ENCODE measurements at regions not wholly inside any gene's neighbourhood (a gene's known extent, or its start where the extent isn't known, plus 50 kb on each side); places are given as distances from the start of the nearest gene placed in this dataset.

GRCh38 chrX:115467961-115468360 is 93.0 kb upstream of the PLS3 start:
- in situ Hi-C loops (cut with HindIII; ENCODE audit: low pct_unique_long_range_greater_than_20kb, low sequenced_read_pairs), result no loop called here
- DNase-seq (ENCODE audit: low read depth in 1 of 2, low spot score in 1 of 2), result no peak
- TF ChIP-seq JUND (IDR thresholded peaks at IDR 0.05; ENCODE audit: low read depth), result no peak

GRCh38 chrX:115472131-115472530 is 88.8 kb upstream of the PLS3 start:
- DNase-seq (ENCODE audit: low read depth in 1 of 2, low spot score in 1 of 2), result no peak
- no peak for TF ChIP-seq JUND (IDR thresholded peaks at IDR 0.05; ENCODE audit: low read depth)
- in situ Hi-C loops (cut with HindIII; ENCODE audit: low pct_unique_long_range_greater_than_20kb, low sequenced_read_pairs), result no loop called here

GRCh38 chrX:115486510-115486909 is 74.5 kb upstream of the PLS3 start:
- TF ChIP-seq JUND (IDR thresholded peaks at IDR 0.05; ENCODE audit: low read depth), result no peak
- DNase-seq (ENCODE audit: low read depth in 1 of 2, low spot score in 1 of 2), result no peak
- in situ Hi-C loops (cut with HindIII; ENCODE audit: low pct_unique_long_range_greater_than_20kb, low sequenced_read_pairs), result no loop called here

DNA sequence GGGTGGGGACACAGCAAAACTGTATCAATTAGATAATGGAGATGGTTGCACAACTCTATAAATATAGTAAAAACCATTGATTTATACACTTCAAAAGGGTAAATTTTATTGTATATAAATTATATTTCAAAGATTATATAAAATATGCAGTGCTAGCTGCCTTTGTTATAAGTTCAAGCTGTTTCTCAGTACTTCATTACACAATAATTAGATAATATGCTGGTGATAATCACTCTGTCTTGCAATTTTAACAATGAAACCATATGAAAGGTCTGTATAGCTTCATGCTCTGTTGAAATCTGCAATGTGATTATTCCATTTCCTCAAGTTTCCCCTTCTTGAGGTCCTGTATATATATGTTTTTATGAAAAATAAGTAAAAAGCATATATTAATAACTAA is 73.4 kb upstream of the PLS3 start:
- no peak for DNase-seq (ENCODE audit: low read depth in 1 of 2, low spot score in 1 of 2)
- in situ Hi-C loops (cut with HindIII; ENCODE audit: low pct_unique_long_range_greater_than_20kb, low sequenced_read_pairs), result no loop called here
- TF ChIP-seq JUND (IDR thresholded peaks at IDR 0.05; ENCODE audit: low read depth), result no peak

- in situ Hi-C loops (cut with HindIII; ENCODE audit: low pct_unique_long_range_greater_than_20kb, low sequenced_read_pairs), result no loop called here
- no peak for TF ChIP-seq JUND (IDR thresholded peaks at IDR 0.05; ENCODE audit: low read depth)
These were observed 70.2 kb upstream of the PLS3 start for GRCh38 chrX:115490814-115491213.

DNA sequence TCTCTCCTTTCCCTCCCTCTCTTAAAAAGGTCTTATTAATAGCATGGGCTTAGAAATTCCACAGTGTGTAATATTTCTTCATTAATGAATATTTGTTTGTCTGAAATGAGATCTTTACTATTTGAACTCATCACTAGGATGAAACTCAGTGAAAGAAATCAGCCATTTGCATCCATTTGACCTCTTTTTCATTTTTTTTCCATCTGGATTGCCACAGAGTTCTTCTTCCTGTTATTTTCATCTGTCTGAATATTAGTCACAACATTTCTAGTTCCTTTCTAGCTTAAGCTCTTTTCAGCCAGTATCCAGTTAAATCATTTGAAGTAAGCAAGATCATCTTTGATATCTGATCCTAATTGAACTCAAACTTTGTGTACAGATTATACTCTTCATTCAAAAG is 69.2 kb upstream of the PLS3 start:
- TF ChIP-seq JUND (IDR thresholded peaks at IDR 0.05; ENCODE audit: low read depth), result no peak
- no peak for DNase-seq (ENCODE audit: low read depth in 1 of 2, low spot score in 1 of 2)
- in situ Hi-C loops (cut with HindIII; ENCODE audit: low pct_unique_long_range_greater_than_20kb, low sequenced_read_pairs), result no loop called here

More at GRCh38 chrX:115490814-115491213, 70.2 kb upstream of the PLS3 start:
- DNase-seq (ENCODE audit: low read depth in 1 of 2, low spot score in 1 of 2), result no peak

- no peak for DNase-seq (ENCODE audit: low read depth in 1 of 2, low spot score in 1 of 2)
- in situ Hi-C loops (cut with HindIII; ENCODE audit: low pct_unique_long_range_greater_than_20kb, low sequenced_read_pairs), result no loop called here
- TF ChIP-seq JUND (IDR thresholded peaks at IDR 0.05; ENCODE audit: low read depth), result no peak
These were observed 68.0 kb upstream of the PLS3 start for GRCh38 chrX:115493015-115493414.

GRCh38 chrX:115494161-115494560 is 66.8 kb upstream of the PLS3 start:
- in situ Hi-C loops (cut with HindIII; ENCODE audit: low pct_unique_long_range_greater_than_20kb, low sequenced_read_pairs), result no loop called here
- no peak for TF ChIP-seq JUND (IDR thresholded peaks at IDR 0.05; ENCODE audit: low read depth)
- DNase-seq (ENCODE audit: low read depth in 1 of 2, low spot score in 1 of 2), result no peak

DNA sequence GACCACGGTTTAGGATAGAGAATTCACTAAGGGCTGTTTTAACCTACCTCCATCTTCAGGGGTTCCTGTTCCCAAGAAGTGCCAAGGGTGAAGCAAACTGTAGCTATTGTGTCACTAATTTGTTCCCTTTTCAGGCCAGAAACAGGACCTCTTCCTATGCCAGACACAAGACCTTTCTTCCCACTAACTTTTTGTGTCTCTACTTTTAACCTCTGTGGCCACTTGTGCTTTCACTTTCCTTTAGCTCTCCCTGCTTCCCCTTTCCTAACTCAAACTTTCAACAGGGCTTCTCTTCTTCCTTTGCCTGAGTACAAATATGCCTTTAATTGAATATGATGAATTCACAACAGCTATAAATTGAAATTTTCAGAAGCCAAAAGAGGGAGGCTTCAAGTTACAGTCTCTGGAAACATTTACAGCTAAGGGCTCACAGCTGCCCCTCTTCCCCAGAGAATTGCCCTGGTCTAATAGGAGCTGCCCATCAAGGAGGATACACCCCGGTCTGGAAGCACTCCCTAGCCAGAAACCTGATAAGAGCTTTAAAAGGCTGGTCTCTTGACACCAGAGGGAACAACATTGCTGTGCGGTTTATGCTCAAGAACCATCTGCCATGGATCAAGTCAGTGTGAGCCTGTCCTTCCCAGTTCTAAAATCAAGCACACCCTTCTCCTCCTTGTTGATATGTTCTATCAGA is 61.7 kb upstream of the PLS3 start:
- in situ Hi-C loops (cut with HindIII; ENCODE audit: low pct_unique_long_range_greater_than_20kb, low sequenced_read_pairs), result no loop called here
- no peak for TF ChIP-seq JUND (IDR thresholded peaks at IDR 0.05; ENCODE audit: low read depth)
- no peak for DNase-seq (ENCODE audit: low read depth in 1 of 2, low spot score in 1 of 2)

- DNase-seq (ENCODE audit: low read depth in 1 of 2, low spot score in 1 of 2), result no peak
- in situ Hi-C loops (cut with HindIII; ENCODE audit: low pct_unique_long_range_greater_than_20kb, low sequenced_read_pairs), result no loop called here
- TF ChIP-seq JUND (IDR thresholded peaks at IDR 0.05; ENCODE audit: low read depth), result no peak
These were observed 57.9 kb upstream of the PLS3 start for GRCh38 chrX:115503099-115503498.

DNA sequence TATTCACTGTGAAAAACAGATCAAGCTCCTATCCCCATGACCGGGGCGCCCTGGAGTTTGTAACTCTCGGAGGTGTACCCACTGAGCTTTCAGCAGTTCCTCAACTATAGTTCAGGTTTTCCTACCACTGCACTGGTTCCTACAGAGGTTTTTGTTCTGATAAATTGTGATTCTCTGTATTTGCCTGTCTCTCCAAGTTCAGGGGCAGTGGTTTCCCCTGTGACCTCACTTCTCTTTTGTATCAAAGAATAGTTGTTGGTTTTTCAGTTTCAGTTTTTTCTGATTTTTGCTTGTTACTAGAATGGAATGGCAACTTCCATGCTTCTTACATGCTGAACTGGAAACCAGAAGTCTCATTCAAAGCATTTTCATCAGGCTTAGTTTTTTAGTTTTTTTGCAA is 56.8 kb upstream of the PLS3 start:
- in situ Hi-C loops (cut with HindIII; ENCODE audit: low pct_unique_long_range_greater_than_20kb, low sequenced_read_pairs), result no loop called here
- no peak for TF ChIP-seq JUND (IDR thresholded peaks at IDR 0.05; ENCODE audit: low read depth)
- DNase-seq (ENCODE audit: low read depth in 1 of 2, low spot score in 1 of 2), result no peak
